Stimulated activated CD4-positive, alpha-beta T cell treated with anti-CD3 and anti-CD28 coated beads, Interleukin-4, amount 100 ng/mL, for 1 hour (primary cell): ENCODE measurements at regions not wholly inside any gene's neighbourhood (a gene's known extent, or its start where the extent isn't known, plus 50 kb on each side); places are given as distances from the start of the nearest gene placed in this dataset.

Source experiments
- DNase-seq: peaks from one replicate; pipeline ENCODE4 v3.0.0-alpha.2; 2020

DNA sequence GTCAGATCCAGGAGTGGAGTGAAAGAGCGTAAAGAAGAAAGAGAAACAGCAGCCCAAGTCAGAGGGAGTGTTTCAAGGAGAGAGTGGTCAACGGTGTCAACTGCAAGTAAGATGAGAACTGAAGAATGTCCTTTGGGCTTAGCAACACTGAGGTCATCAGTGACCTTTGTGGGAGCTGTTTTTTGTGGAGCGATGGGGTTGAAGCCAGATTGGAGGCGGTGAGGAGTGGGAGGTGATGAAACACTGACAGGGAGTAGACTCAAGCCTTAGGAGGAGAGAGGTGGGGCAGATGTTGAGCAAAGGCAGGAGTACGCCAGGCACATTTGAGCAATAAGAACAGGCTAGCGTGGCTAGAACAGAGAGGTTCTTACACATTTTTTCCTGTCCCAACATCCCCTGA is 103.7 kb upstream of the GNAO1 start:
- no peak for DNase-seq

DNA sequence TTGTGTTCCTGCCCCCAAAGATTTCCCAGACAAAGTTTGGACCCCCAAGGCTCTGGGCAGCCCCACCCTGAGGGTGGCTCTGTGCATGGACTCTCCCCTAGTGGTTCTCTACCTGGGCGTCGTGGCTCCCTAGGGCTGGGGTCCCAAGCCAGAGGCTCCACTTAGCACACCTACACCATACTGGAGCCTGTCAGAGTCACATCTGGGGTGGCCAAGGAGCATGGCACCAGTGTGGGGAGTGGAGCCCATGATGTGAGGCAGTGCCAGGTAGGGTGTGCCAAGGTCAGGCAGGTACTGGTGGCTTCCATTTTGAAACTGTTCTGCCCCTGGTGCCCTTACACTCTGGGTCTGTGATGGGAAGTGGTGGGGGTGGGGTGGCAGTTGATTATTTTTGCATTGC is 109.9 kb upstream of the GNAO1 start:
- DNase-seq, result no peak

- DNase-seq, result no peak
Measured at GRCh38 chr16:56075732-56076388, 115.4 kb upstream of the GNAO1 start.

DNA sequence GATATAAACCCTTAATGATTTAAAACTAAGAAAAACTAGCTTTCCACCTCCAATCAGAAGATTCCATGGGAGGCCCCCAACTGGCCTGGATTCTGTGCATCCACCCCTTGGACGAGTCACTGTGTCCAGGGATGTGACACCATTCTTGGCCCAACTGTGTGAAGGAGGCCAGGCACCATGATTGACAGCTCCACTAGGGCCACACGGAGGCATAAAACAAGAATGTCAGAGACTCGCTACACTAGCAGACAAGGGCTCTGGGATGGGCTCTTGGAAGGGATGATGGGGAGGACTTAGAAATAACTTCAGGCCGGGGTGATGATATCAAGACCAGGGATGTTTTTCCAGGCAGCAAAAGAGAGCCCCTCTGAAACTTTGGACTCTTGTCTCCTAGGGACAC is 117.8 kb upstream of the GNAO1 start:
- no peak for DNase-seq

DNA sequence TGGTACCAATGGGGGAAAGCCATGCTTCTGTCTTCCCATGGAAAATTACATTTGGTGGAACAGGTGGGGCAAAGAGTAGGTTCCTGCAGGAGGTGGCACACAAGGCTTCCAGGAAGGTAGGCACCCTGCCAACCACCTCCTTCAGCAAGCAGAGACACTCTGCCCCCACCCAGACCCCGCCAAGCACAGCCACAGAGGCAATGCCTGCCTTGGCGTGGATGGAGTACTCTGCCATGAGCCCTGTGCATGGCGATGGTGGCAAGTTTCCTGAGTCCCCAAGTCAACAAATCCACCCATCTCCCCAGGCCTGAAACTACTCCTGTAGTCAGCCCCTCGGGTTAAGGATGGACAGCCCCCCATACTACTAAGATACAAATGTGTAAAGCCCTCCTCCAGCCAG is 119.2 kb upstream of the GNAO1 start:
- no peak for DNase-seq

DNA sequence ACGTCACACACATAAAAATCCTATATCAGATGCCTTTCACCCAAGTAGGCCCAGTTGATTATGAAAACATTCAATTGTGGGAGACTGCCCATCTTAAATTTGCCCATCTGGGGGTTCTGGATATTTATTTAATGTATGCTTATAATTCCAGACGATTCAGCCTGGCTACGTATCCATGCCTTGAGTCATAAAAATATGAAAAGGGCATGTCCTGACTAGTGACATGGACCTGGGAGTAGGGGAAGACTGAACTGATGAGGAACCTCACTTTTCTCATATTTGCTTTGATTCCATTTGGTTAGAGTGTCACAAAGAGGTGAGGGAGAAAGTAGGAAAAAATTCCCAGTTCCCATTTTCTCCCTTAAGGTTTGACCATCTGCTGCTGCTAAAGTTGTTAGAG is 122.5 kb upstream of the GNAO1 start:
- no peak for DNase-seq

DNA sequence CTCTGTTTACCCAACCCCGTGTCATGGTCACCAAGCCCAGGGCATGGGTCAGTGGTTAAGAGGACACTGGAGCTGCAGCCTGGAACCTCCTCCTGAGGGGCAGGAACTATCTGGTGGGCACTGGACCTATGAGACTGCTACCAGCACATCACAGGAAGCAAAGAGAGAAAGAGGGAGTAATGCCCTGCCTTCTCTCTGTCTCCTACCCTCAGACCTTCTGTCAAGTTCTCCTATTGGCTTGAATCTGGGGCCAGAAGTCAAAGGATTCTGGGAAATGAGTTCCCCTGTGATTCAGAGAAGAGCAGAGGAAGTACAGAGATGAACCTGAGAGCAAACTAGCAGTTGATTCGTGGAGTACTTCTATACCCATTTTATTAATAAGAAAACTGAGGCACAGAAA is 123.0 kb upstream of the GNAO1 start:
- no peak for DNase-seq

DNA sequence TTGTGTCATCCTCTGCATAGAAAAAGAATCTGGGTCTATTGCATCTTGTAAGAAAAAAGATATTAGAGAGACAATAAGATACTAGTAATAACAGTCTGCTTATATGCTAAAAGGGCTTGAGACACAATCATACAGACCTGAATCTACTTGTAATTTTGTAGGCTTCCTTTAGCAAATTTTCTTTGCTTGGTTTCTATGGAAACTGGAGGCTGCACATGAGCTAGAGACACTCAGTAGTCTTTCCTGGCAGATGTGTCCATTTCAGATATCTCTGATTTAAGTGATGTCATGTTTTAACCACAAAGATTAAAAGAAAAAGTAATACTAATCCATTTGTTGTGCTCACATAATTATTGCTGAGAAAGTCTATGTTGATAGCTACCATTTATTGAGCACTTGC is 123.9 kb upstream of the GNAO1 start:
- no peak for DNase-seq

DNA sequence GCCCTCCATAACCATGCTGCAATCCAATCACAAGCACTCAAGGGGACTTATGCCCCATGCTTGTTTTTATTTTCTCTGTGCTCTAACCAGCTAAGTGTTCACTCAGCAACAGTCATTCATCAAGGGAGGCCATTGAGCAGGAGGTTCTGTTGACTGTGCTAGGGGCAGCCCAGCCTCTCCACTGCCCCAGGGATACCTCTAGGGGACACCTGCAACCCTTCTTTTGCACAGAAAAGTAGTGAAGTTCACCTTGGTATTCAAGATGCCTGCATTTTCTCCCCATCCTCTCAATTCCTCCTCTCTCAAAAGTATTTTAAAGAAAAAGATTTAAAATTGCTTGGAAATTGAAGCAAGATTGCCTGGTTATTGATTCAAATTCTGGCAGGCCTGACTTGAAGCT is 124.7 kb upstream of the GNAO1 start:
- DNase-seq, result no peak

- no peak for DNase-seq
Measured at GRCh38 chr16:56063111-56063510, 128.2 kb upstream of the GNAO1 start.

DNA sequence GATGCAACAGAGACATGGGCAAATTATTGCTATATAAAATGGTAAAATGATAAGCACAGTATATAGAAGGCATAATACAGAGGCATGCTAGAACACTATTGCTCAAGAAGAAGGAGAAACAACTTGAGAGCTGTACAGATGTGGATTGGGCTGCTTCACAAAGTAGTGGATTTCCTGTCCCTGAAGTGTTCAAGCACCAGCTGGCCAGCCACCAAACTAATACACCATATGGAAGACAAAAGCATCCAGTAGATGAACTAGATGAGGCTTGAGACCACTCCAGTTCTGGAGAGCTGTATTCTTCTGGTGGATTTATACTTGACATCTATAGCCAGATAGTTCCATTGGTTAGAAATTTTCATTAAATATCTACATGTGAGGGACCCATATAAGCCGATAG is 134.1 kb upstream of the GNAO1 start:
- no peak for DNase-seq

DNA sequence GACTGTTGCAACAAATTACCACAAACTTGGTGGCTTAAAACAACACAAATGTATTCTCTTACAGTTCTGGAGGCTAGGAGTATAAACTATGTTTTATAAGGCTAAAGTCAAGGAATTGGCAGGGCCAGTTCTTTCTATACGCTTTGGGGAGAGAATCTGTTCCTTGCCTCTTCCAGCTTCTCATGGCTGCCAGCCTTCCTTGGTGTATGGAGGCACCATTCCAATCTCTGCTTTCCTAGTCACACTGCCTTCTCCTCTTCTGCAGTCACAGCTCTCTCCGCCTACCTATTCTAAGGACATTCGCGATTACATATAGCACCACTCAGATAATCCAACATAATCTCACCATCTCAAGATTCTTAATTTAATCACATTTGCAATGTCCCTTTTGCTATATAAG is 140.4 kb upstream of the GNAO1 start:
- DNase-seq, result no peak

- DNase-seq, result no peak
Measured at GRCh38 chr16:56048425-56049105, 142.7 kb upstream of the GNAO1 start.

GRCh38 chr16:56047307-56048234 is 143.7 kb upstream of the GNAO1 start:
- no peak for DNase-seq

DNA sequence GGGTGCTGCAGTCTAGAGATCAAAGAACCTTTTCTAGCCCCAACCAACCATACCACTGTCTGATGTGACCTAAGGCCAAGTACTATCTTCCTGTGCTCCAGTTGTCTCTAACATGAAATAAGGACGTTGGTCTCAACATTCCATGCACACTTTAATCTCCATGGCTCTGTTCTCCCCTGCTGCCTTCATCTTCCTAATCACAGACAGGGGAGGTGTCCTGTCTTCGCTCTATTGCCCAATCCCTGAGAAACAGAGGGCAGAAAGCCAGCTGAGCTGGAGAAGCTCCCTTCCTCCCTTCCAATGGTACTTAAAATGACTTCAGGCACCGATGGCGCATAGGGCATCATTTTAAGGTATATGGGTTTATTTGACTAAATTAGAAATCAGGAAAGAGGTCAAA is 148.9 kb upstream of the GNAO1 start:
- DNase-seq, result no peak

GRCh38 chr16:56041556-56042140 is 149.6 kb upstream of the GNAO1 start:
- DNase-seq, result peak; percentile 6

GRCh38 chr16:56038564-56039098 is 152.7 kb upstream of the GNAO1 start:
- no peak for DNase-seq

DNA sequence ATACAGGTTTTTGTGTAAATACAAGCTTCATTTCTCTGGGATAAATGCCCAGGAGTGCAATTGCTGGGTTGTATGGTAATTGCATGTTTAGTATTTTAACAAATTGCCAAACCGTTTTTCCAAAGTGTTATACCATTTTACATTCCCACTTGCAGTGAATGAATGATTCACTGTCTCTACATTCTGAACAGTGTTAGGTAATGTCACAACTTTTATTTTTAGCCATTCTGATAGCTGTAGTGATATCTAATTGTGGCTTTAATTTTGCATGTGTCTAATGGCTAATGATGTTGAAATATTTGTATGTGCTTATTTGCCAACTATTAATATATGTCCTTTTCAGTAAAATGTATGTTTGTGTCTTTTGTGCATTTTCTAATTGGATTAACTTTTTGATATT is 156.9 kb upstream of the CES5A start:
- no peak for DNase-seq

GRCh38 chr16:56029026-56029425 is 153.9 kb upstream of the CES5A start:
- DNase-seq, result no peak

- no peak for DNase-seq
Measured at GRCh38 chr16:56022818-56023217, 147.6 kb upstream of the CES5A start.

DNA sequence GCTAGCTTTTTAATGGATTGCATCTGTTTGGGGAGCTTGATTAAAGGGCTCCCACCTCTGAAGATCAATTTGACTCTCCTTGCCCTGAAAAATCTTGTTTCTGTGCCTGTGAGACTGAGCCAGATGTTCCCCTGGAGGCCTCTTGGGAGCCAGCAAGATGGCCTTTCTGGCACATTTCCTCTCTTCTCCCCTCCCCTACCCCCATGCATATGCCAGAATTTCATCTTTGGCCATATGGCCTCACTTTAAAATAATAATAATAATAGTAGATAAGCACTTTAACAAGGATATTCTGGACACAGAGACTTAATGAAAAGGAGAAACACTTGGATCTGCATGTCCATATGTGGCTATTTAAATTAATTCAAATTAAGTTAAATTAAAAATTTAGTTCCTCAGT is 144.1 kb upstream of the CES5A start:
- no peak for DNase-seq

GRCh38 chr16:56013962-56014552 is 138.9 kb upstream of the CES5A start:
- peak; percentile 34 for DNase-seq

DNA sequence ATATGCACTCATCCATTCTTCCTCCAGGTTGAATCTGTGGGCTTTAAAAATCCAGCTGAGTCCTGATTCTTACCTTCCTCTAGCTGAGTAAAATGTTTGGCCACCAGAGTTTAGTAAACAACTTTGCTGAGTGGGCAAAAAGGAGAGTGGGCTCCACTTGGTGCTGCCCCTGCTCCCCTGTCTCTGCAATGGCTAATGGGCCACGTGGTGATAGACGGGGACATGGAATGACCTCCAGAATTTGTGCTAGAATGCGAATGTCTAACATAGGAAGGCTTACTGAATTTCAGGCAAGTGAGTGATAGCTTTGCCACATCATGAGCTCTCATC is 137.3 kb upstream of the CES5A start:
- DNase-seq, result no peak
